GM21526 (cell line): ENCODE measurements at regions not wholly inside any gene's neighbourhood (a gene's known extent, or its start where the extent isn't known, plus 50 kb on each side); places are given as distances from the start of the nearest gene placed in this dataset.

Experiments used
- ATAC-seq: cut with Tn5 transposase; IDR thresholded peaks from one replicate; pipeline ENCODE4 v1.9.1; 2021; ENCODE audit warnings: moderate library complexity; ENCODE audit not compliant: unreplicated experiment, low FRiP score

DNA sequence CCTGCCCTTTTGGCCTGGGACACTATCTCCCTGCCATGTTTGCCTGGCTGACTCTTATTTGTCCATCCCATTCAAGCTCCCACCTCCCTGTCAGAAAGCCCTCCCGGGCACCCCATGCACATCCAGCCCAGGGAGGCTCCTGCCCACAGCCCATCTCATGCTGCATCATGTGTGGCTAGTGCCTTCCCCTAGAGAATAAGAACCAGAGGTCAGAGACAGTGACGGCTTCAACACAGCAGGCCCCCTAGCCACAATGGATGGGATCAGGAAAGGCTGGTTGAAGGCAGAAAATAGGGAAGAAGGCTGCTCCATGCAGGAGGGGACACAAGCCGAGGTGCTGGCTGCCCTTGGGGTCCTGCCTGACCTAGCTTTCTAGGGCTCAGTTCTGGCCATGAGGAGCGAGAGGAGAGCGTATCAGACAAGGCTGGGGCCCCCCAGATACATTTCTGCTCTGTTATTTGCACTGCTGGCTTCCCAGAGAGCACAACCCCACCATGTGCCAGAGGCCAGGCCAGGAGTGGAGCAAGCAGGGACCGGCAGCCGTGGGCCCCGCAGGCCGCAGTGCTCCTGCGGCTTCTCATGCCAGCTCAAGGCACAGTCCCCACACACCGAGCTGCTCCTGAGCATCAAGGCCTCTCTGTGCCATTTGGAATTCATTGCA is 161.1 kb upstream of the ZMIZ1 start:
- no peak for ATAC-seq

DNA sequence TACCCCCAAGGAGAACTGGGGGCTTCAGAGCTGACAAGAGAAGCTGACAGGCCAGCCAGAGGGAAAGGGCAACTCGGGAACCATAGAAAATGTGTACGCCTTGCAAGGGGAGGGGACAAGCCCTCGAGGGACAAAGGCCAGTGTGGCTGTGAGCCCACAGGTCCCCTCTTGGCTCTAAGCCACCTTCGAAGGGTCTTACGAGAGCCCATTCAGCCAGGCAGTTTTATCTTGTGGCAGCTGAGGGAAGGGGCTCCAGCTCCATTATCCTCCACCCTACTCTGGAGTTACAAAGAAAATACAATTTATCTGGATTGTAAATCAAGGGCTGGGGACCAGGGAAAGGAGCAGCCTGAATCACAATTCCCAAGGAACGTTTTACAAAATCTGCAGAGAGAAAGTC is 159.5 kb upstream of the ZMIZ1 start:
- no peak for ATAC-seq

DNA sequence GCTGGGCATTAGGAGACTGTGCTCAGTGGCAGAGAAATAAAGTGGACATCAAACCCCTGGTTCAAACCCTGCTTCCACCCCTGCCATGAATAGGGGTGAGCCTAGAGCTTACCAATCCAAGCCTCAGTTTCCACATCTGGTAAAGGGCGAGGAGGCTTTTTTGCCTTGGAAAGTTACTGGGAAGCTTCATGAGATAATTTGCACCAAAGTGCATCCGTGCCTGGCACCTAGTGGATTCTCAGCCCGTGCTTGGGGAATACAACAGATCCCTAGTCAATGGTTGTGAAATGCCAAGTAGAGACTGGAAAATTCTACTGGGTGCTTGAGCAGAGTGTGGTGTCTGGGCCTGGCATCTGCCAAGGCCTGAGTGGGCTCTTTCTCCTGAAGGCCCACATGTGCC is 158.7 kb upstream of the ZMIZ1 start:
- ATAC-seq = no peak

DNA sequence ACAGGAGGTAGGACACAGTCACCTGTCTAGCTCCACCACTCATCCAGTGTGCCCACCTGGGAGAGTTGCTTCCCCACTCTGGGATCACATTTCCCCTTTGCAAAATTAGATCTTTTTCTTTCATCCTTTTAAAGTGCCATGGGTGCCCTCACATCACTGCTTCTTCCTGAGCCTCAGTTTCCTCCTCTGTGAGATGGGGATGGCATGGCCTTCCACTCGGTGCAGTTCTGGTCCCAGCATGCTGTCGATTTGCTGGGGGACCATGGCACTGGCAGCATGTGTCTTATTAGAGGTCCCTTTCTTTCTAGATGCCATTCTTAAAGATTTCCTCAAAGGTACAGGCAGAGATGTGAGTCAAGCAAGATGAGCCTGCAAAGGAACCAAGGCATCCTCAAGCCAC is 158.3 kb upstream of the ZMIZ1 start:
- ATAC-seq = no peak

DNA sequence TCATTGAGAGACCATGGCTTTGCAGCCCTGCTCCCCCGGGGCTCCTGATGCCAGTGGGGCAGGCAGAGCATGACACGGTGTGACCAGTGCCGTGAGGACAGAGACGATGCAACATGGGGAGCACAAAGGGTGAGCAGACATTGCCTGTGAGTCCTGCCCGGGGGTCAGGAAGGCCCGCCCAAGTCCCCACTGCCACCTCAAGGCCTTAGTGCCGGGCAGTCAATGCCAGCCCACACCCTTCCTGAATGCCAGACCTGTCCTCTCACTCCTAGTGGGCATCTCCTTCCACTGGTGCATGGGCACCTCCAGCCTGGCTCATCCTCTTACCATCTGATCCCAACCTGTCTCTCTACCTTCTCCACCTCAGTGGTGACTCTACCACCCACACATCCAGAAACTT is 157.9 kb upstream of the ZMIZ1 start:
- no peak for ATAC-seq

DNA sequence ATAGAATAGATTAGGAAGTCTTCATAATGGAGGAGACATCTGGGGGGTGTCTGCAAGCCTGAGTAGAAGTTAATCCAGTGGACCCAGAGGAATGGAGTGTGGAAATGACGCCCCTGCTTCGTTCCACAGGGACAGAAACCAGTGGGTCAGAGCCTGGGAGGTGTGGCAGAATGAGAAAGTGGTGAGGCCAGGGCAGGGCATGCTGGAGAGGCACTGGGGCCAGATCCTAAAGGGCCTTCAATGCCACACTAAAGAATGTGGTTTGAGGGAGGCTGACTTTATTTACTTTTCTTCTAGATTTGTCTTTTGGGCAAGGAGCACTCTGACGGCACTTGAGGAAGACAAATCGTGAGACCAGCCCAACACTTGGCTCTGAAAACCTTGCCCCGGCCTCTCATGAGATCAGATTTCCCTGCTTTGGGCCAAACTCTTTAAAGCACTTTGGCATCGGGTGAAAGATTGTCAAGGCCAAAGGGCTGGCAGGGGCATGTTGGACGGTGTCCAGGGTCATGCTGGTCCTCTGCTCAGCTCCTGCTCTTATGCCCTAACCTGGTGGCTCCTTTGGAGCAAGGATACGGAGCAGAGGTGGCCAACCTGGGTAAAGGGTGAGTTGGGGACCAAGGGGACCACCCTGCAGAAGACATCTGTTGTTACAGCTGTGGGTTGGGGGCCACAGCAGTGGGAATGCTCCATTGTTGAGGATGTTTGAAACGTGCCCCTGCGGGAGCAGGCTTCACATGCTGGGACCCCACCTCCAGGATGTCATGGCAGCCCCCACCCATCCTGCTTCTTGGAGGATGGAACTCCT is 157.0 kb upstream of the ZMIZ1 start:
- ATAC-seq = no peak

DNA sequence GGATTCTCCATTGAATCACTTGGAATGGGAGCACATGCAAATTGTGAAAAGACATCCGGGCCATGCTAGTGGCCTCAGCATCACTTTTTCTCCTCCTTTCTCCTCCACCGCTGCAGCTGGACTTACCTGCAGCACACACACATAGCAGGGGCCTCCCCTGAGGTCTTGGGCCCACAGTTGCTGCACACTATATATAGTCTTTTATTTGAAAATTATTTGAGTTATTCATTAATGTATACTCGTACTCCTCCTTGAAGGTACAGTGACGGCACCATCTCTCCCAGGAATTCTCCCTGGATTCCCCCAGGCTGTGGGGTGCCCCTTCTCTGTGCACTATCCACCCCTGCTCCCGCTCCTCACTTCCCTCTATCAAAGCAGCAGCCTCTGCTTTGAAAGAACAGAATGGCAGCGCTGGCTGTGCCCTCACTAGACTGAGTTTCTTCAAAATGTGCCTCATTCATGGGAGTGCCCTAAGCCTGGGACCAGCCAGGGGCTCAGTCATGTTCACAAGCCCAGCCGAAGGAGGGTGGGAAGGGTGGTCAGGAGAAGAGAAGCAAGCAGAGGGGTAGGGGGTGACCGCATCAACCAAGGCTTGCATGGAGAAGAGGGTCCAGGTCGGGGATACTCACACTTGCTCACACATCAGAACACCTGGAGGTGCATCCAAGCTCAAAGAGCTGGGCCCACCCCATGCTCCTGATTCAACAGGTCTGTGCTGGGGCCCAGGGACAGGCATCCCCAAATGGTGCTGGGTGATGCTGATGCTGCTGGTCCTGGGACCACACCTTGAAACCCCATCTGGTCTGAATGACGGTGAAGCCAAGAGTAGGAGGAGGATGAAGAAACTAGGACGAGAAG is 156.2 kb upstream of the ZMIZ1 start:
- ATAC-seq = no peak

GRCh38 chr10:78913219-78914059 is 155.3 kb upstream of the ZMIZ1 start:
- no peak for ATAC-seq

DNA sequence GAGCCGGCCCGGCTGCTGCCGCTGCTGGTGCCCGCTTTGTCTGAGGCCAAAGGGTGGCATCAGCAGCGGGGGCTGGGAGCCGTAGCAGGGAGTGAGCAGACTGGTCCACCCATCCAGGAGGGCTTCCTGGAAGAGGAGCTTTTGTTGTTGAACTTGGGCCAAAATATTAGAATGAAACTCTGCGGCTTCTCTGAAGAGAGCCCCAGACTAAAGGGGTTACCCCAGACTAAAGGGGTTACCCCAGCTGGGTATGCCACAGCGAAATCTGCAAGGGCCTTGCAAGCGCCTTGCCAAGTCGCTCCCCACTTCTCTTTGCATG is 154.7 kb upstream of the ZMIZ1 start:
- ATAC-seq = no peak

DNA sequence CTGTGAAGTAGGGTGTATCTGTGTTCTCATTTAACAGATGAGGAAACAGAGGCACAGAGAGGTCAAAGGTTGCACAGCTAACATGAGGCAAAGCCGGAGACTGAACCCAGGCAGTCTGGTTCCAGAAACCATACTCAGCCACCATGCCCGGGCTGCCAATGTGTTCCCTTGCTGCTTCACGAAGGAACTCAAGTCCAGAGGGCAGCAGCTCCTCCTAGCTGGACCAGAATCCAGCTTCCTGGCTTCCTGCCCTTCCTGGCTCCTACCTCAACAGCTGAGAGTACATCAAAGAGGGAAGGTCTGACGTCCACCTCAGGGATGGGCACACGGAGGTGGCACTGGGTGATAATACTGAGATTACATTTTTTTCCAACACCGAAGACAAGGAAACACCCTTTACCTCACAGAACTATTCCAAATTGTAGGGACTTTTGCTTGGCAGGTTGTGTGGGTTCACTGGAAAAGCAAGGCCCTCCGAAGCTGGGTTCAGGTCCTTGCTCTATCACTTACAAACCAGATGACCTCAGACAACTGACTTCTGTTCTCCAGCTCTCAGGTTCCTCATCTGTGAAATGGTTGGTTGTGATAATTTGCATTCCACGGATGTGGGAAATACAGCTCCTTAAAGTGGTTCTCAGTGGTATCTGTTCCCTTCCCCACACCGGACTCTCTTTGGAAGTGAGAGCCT is 154.1 kb upstream of the ZMIZ1 start:
- no peak for ATAC-seq

DNA sequence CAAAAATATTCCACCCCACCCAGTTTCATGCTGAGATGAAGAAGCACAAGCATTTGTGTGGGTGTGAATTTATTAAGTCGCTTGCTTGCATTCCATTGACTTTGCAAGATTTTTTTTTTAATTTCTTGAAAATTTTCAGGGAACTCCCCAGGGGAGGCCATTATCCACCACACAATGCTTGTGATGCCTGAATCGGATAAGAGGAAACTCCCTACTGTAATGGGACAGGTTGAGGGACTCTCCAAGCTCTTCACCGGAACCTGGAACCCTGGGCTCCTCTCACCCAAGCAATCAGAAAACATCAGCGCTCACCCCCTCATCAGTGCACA is 153.6 kb upstream of the ZMIZ1 start:
- no peak for ATAC-seq

- no peak for ATAC-seq
Observed at GRCh38 chr10:78916227-78916626, 152.5 kb upstream of the ZMIZ1 start.

DNA sequence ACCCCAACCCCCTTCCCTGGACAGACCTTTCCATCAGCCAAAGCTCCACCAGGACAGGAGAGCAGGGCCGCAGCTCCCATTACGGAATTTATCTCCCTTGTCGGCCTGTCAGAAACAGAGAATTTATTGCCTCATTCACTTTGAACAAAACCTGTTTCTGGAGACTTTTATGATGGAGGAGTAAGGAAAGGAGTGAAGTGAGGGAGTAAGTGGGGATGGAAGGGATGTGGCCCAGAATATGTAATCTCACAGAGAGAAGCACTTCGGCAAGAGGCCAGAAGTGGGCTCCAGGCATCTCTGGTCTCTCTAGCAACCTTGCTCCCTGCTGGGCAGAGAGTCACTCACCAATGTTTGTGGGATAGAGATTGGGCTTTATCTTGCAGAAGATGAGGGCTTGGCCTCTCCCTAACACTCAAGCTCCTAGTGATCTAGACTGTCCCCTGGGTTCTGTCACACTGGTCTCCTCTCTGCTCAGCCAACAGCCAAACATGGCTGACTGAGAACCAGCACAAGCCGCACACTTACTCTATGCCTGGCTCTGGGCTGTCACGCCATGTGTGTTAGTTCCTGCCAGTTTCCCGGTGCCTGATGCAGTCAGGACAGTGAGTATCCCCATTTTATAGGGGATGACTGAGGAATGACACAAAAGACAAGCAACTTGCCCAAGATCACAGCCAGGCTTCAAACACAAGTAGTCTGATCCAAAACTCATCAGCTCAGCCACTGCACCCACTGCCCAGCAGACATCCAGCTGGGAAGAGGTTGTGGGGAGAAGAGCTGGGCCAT is 149.4 kb upstream of the ZMIZ1 start:
- no peak for ATAC-seq

DNA sequence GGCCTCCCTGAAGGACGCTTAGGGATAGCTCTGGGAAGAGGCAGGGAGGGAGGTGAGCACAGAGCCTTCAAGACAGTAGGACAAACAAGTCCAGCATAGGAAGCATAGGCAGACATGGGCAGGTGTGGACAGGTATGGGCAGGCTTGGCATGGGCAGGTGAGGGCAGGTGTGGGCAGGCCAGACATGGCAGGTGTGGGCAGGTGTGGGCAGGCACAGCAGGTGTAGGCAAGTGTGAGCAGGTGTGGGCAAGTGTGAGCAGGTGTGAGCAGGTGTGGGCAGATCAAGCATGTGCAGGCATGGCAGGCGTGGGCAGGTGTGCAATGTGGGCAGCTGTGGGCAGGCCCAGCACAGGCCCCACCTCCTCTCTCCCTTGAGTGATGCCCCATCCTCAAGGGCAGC is 148.8 kb upstream of the ZMIZ1 start:
- no peak for ATAC-seq

GRCh38 chr10:78921895-78922294 is 146.9 kb upstream of the ZMIZ1 start:
- ATAC-seq = no peak

DNA sequence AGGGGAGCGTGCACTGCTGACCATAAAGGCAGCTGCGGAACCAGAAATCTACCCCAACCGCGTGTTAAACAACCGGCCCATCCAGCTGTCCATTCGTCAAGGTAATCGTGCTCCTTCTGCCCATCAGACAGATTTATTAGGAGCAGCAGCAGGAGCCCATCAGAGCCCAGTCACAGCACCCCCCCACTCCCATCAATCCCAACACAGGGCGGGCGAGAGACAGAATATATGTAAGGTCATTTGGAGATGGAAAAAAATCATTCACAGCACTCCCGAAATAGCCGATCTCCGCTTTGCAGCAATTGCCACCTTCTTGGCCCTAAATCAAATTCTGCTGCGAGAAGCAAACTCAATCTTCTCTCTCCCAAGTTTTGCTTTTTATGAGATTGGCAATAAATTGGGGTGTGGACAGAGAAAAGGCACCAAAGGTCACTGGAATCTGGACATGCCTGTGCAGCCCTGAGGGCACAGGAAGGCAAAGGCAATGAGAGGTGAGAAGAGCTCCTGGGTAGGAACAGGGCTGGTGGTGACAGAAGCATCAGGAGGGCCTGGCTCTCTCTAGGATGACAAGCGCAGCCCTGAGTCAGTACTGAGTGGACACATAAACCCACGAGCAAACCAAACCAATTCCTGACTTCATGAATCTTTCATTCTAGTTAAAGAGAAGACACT is 145.0 kb upstream of the ZMIZ1 start:
- ATAC-seq = no peak

GRCh38 chr10:78924319-78925003 is 144.3 kb upstream of the ZMIZ1 start:
- ATAC-seq = no peak

GRCh38 chr10:78925275-78925674 is 143.5 kb upstream of the ZMIZ1 start:
- ATAC-seq = no peak
